A673 (cell line): ENCODE measurements at regions not wholly inside any gene's neighbourhood (a gene's known extent, or its start where the extent isn't known, plus 50 kb on each side); places are given as distances from the start of the nearest gene placed in this dataset.

ENCODE experiments used
- BruUV-seq: library from RNA; stranded (reverse); fragments of 400-500 nt; replicated peaks from 2 replicates; lab custom pipeline; 2021; lab: Mats Ljungman, UMichigan
- CTCF ChIA-PET: fragments of 300-600 bp; sonication (Branson Sonifier 250); formaldehyde crosslinking; loops from one replicate; lab custom pipeline; 2022; ENCODE audit warnings: antibody characterized with exemption; lab: Charles Lee
- POLR2A ChIA-PET: fragments of 300-600 bp; sonication (Branson Sonifier 250); formaldehyde crosslinking; loops from one replicate; lab custom pipeline; 2022; ENCODE audit warnings: antibody characterized with exemption; ENCODE audit not compliant: low non-redundant PET; lab: Charles Lee
- DNase-seq: peaks from one replicate; pipeline ENCODE4 v3.0.0-alpha.2; 2015; ENCODE audit warnings: low spot score
- H3K27ac ChIP-seq: fragments of 200-600 bp; sonication (generic); 2 replicates; pipeline ENCODE4 v1.5.1; 2016; ENCODE audit warnings: mixed run types, low read depth, mild to moderate bottlenecking, mixed read lengths, antibody characterized with exemption, low read length; ENCODE audit not compliant: poor library complexity, severe bottlenecking
- H3K27me3 ChIP-seq: fragments of 200-600 bp; sonication (generic); replicated peaks from 2 replicates; pipeline ENCODE4 v1.6.1; 2017; ENCODE audit warnings: mixed run types, low read depth, mild to moderate bottlenecking, mixed read lengths, antibody characterized with exemption, low read length; ENCODE audit not compliant: insufficient read depth, poor library complexity
- H3K36me3 ChIP-seq: fragments of 200-600 bp; sonication (generic); 2 replicates; pipeline ENCODE4 v1.6.1; 2016; ENCODE audit warnings: mixed run types, mild to moderate bottlenecking, mixed read lengths, antibody characterized with exemption, low read length; ENCODE audit not compliant: insufficient read depth, poor library complexity, severe bottlenecking
- H3K4me1 ChIP-seq: fragments of 200-600 bp; sonication (generic); 2 replicates; pipeline ENCODE4 v1.6.1; 2017; ENCODE audit warnings: mixed run types, mild to moderate bottlenecking, mixed read lengths, antibody characterized with exemption, low read length; ENCODE audit not compliant: insufficient read depth, poor library complexity, severe bottlenecking
- H3K4me3 ChIP-seq: fragments of 200-600 bp; sonication (generic); 2 replicates; pipeline ENCODE4 v1.5.1; 2016; ENCODE audit warnings: low read depth, mixed run types, mild to moderate bottlenecking, mixed read lengths, low read length; ENCODE audit not compliant: poor library complexity, severe bottlenecking
- H3K9me3 ChIP-seq: fragments of 200-600 bp; sonication (generic); 2 replicates; pipeline ENCODE4 v1.6.1; 2016; ENCODE audit warnings: mixed run types, low read depth, mild to moderate bottlenecking, mixed read lengths, antibody characterized with exemption, low read length; ENCODE audit not compliant: poor library complexity, severe bottlenecking
- EZH2 ChIP-seq: fragments of 200-600 bp; sonication (generic); IDR thresholded peaks from 2 replicates; pipeline ENCODE4 v1.6.1; 2017; ENCODE audit warnings: borderline replicate concordance, low read depth, mild to moderate bottlenecking, mixed read lengths, antibody characterized with exemption, low read length; ENCODE audit not compliant: poor library complexity, severe bottlenecking
- intact Hi-C: fragments of 100-400 bp; cut with micrococcal nuclease; formaldehyde crosslinking; loops from one replicate; pipeline ENCODE4 v1.10.0; 2022; ENCODE audit not compliant: unreplicated experiment
- TF ChIP-seq, protein P1 (sequence below): fragments of 300-800, 200-600 bp; sonication (generic); conservative IDR thresholded peaks from 2 replicates; pipeline ENCODE4 v1.5.1; 2017; ENCODE audit warnings: low read depth, mild to moderate bottlenecking, antibody characterized with exemption, low read length, moderate library complexity, mixed read lengths

DNA sequence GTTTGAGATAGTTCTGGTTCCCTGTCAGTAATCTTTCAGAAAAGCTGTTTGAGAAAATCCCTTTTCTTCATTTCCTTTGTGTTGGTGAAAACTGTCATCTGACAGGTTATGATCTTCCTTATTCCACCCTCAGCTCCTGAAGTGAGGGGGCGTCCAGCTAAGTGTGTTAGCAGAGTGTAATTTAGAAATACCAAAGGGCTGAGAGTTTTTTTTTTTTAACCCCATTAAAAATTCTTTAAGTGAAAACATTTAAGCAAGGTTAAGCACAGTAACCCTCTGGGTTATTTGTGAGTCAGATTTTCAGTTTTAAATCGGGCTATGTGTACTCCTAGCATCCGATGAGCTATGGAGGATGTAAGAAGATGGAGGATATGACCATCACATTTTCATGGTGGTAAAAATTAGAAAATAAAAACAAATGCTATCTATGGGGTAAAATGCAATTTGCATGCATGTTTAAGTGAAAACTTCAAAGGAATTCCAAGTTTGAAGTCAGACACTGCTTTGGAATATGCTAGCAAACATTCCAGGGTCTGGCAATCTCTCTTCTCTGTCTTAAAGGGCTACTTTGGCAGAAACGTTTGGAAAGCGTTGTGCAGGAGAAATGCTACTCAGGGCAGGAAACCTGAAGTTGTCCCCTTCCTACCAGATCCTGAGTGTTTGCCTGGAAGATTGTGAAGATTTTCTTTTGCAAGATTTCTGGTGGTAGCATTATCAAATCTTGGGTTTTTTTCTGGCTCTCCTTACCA lies 197.0 kb upstream of the PRICKLE1 start:
- DNase-seq, result no peak
- Histone ChIP-seq H3K27ac (no peak overlapping the region), H3K27me3 (no peaks in the 10 kb centered on the region), H3K36me3 (no peaks in the 10 kb centered on the region), H3K4me3 (no peak overlapping the region), H3K9me3 (no peaks in the 10 kb centered on the region), H3K4me1 (no peaks in the 10 kb centered on the region)
- TF ChIP-seq, protein P1, sequence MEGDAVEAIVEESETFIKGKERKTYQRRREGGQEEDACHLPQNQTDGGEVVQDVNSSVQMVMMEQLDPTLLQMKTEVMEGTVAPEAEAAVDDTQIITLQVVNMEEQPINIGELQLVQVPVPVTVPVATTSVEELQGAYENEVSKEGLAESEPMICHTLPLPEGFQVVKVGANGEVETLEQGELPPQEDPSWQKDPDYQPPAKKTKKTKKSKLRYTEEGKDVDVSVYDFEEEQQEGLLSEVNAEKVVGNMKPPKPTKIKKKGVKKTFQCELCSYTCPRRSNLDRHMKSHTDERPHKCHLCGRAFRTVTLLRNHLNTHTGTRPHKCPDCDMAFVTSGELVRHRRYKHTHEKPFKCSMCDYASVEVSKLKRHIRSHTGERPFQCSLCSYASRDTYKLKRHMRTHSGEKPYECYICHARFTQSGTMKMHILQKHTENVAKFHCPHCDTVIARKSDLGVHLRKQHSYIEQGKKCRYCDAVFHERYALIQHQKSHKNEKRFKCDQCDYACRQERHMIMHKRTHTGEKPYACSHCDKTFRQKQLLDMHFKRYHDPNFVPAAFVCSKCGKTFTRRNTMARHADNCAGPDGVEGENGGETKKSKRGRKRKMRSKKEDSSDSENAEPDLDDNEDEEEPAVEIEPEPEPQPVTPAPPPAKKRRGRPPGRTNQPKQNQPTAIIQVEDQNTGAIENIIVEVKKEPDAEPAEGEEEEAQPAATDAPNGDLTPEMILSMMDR, result no peak
- TF ChIP-seq EZH2, result no peak
- intact Hi-C loops, result no loop called here
- CTCF ChIA-PET, result no interaction called here
- POLR2A ChIA-PET, result no interaction called here
- no TSS peak for BruUV-seq

DNA sequence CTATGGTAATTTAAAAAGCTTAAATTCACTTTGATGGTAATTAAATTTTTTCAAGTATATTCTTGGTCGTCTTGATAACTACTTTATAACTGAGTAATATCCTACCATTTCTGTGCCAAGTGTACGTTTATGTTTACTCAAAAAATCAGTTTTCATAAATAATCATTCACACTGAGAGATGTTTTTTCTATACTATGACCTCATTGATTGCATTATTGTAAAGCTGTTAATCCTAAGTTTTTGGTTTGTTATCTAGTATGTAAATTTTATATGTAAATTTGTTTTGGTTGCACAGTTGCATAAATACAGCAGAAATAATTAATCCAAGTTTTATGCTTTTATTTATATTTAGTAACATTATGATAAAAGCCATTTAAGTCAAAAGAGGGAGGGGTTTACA lies 196.4 kb upstream of the PRICKLE1 start:
- Histone ChIP-seq H3K36me3 (no peaks in the 10 kb centered on the region), H3K9me3 (no peaks in the 10 kb centered on the region), H3K4me1 (no peaks in the 10 kb centered on the region), H3K27me3 (no peaks in the 10 kb centered on the region), H3K27ac (no peak overlapping the region), H3K4me3 (no peak overlapping the region)
- ChIA-PET CTCF (no interaction called here), POLR2A (no interaction called here)
- no peak for TF ChIP-seq EZH2
- TF ChIP-seq, protein P1, result no peak
- BruUV-seq, result no TSS peak
- intact Hi-C loops, result no loop called here
- DNase-seq, result no peak

DNA sequence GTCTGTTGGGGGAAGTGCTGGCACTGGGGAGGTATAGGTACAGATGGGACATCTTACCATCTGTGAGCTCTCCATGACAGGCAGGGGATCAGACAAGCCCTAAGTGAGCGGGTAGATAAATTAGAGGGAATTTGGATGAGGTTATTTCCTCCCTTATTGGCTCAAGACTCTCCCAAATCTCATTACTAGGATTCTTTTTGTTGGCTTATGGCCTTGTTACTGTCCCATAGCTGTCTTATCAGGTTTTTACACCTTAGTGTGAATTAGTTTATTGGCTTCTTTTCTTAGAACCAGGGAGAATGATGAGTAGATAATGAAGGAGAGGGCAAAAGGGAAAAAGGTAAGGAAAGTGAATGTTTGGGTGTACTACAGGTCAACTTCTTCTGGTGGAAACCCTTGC lies 191.1 kb upstream of the PRICKLE1 start:
- Histone ChIP-seq H3K9me3 (no peaks in the 10 kb centered on the region), H3K4me1 (no peaks in the 10 kb centered on the region), H3K27ac (no peak overlapping the region), H3K36me3 (no peaks in the 10 kb centered on the region), H3K4me3 (no peak overlapping the region), H3K27me3 (no peaks in the 10 kb centered on the region)
- no TSS peak for BruUV-seq
- CTCF ChIA-PET, result no interaction called here
- POLR2A ChIA-PET, result no interaction called here
- no peak for DNase-seq
- intact Hi-C loops, result no loop called here
- no peak for TF ChIP-seq EZH2
- TF ChIP-seq, protein P1, result no peak
